Mucosa of descending colon (tissue), 3 donors: ENCODE measurements at regions not wholly inside any gene's neighbourhood (a gene's known extent, or its start where the extent isn't known, plus 50 kb on each side); places are given as distances from the start of the nearest gene placed in this dataset.
A peak's percentile ranks its signal among the peaks of the same experiment; 100 is the strongest.

Experiments
- ATAC-seq: fragments of 200-7000 bp; cut with Tn5 transposase; one replicate; pipeline ENCODE4 v1.9.1; 2020; ENCODE audit warnings: mild to moderate bottlenecking, moderate library complexity
- DNase-seq, 3 donors: peaks; one replicate each; pipeline ENCODE4 v3.0.0-alpha.2; 2020
- H3K36me3 ChIP-seq: fragments of 200-600 bp; one replicate; pipeline ENCODE4 v1.8.0; 2021; ENCODE audit warnings: low read depth, mild to moderate bottlenecking
- H3K4me1 ChIP-seq: fragments of 200-600 bp; one replicate; pipeline ENCODE4 v1.8.0; 2021; ENCODE audit warnings: low read depth, mild to moderate bottlenecking
- H3K4me3 ChIP-seq: fragments of 200-600 bp; one replicate; pipeline ENCODE4 v1.8.0; 2021; ENCODE audit warnings: mild to moderate bottlenecking
- H3K9me3 ChIP-seq: fragments of 200-600 bp; one replicate; pipeline ENCODE4 v1.8.0; 2021; ENCODE audit warnings: mild to moderate bottlenecking
- CTCF ChIP-seq: fragments of 200-600 bp; IDR thresholded peaks from one replicate; pipeline ENCODE4 v1.8.0; 2022; ENCODE audit warnings: antibody characterized with exemption, mild to moderate bottlenecking
- intact Hi-C, 2 donors: fragments of 100-400 bp; cut with DNase I in 1 of 2; cut with micrococcal nuclease in 1 of 2; formaldehyde crosslinking; loops; one replicate each; pipeline versions ENCODE4 v1.11.0 to v1.11.1; 2022; cut with DNase I, micrococcal nuclease
- donor health status: DM: no; HTN: no; CAD: no; lungs with moderate emphysema.
- donor health status: DM: no; HTN: no; CAD: no.
- donor health status: DM: no; HTN: yes; CAD: no.

GRCh38 chr12:60845696-60846095 lies 1249.9 kb downstream of the SLC16A7 start:
- Histone ChIP-seq H3K36me3 (no peaks in the 10 kb centered on the region), H3K9me3 (peaks cover 9% of the 10 kb centered on the region), H3K4me3 (no peak overlapping the region), H3K4me1 (no peaks in the 10 kb centered on the region)
- no peak for ATAC-seq
- intact Hi-C loops: no loop called here
- no peak for DNase-seq
- TF ChIP-seq CTCF: no peak

GRCh38 chr12:60847281-60847680 lies 1251.5 kb downstream of the SLC16A7 start:
- intact Hi-C loops: no loop called here
- Histone ChIP-seq H3K36me3 (no peaks in the 10 kb centered on the region), H3K9me3 (peaks cover 9% of the 10 kb centered on the region), H3K4me3 (no peak overlapping the region), H3K4me1 (no peaks in the 10 kb centered on the region)
- TF ChIP-seq CTCF: no peak
- ATAC-seq (no peak), DNase-seq (no peak)

- Histone ChIP-seq H3K36me3 (no peaks in the 10 kb centered on the region), H3K9me3 (peaks cover 15% of the 10 kb centered on the region), H3K4me1 (no peaks in the 10 kb centered on the region), H3K4me3 (no peak overlapping the region)
- no peak for DNase-seq
- ATAC-seq: no peak
- no peak for TF ChIP-seq CTCF
- intact Hi-C loops: no loop called here
Measured at GRCh38 chr12:60849723-60850122, 1253.9 kb downstream of the SLC16A7 start.

- Histone ChIP-seq H3K36me3 (no peaks in the 10 kb centered on the region), H3K9me3 (peaks cover 16% of the 10 kb centered on the region), H3K4me3 (no peak overlapping the region), H3K4me1 (no peaks in the 10 kb centered on the region)
- ATAC-seq: no peak
- intact Hi-C loops: no loop called here
- TF ChIP-seq CTCF: no peak
- no peak for DNase-seq
Measured at GRCh38 chr12:60853407-60853806, 1257.6 kb downstream of the SLC16A7 start.

GRCh38 chr12:60863421-60863820 lies 1267.6 kb downstream of the SLC16A7 start:
- intact Hi-C loops: no loop called here
- Histone ChIP-seq H3K4me1 (no peaks in the 10 kb centered on the region), H3K9me3 (peaks cover 9% of the 10 kb centered on the region), H3K36me3 (no peaks in the 10 kb centered on the region), H3K4me3 (no peak overlapping the region)
- no peak for TF ChIP-seq CTCF
- ATAC-seq (no peak), DNase-seq (no peak)

- H3K4me3 ChIP-seq: no peak overlapping the region
- DNase-seq: peak in 1 of 3 donors; percentile 30
- no peak for TF ChIP-seq CTCF
Measured at GRCh38 chr12:60872219-60872618, 1276.4 kb downstream of the SLC16A7 start.

More at GRCh38 chr12:60872219-60872618, 1276.4 kb downstream of the SLC16A7 start:
- intact Hi-C loops: no loop called here
- peaks cover 27% of the 10 kb centered on the region for H3K9me3 ChIP-seq
- no peak for ATAC-seq
- H3K36me3 ChIP-seq: no peaks in the 10 kb centered on the region
- H3K4me1 ChIP-seq: no peaks in the 10 kb centered on the region
